ENCODE measurements at regions not wholly inside any gene's neighbourhood (a gene's known extent, or its start where the extent isn't known, plus 50 kb on each side); places are given as distances from the start of the nearest gene placed in this dataset.

DNA sequence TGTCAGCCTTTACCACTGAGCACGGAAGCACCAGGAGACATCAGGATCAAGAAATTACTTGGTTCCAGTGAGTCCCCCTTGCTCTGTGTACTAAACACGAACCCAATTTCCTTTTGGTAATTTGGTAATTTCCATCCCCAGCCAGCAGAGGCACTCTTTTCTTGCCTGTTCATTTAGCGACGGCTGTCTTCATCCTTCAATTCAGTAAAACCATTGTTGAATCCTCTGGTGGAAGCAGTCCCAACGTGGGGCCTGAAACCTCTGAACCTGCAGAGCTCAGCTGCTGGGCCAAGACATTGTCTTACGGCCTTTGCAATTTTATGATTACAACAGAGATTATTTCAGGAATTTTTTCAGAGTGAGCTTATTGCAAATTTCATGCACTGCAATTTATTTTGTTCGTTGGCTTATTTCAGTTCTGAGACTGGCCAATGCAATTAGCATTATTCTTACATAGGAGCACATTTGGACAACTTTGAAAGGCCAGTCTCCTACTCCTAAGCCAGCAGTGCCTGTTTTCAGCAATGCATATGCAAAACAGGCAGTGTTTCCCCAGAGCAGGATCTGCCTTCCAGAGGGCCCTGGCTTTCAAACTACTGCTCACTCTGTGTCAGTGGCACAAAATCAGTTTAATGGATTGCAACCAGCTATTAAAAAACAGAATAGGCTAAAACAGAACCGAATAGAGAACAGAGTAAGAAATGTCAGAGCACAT, 372.9 kb upstream of the TMEM132C start:
- no peak for DNase-seq (ENCODE audit: low read depth)

DNA sequence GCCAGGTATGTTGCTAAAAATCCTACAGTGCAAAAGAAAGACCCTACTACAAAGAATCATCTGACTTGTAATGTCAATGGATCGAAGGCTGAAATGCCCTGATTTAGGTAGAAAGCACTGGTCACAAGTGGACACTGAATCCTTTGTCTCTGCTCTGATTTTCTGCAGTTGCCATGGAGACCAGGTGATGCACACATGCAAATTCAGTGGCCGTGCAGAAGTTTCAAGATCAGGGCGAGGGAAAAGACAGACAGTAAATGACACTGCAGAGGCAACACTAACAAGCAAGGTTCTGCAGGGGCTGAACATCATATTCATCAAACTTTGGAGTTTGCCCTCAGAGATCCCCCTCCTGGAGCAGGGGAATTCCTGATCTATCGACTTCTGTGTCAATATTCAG, 370.3 kb upstream of the TMEM132C start:
- DNase-seq (ENCODE audit: low read depth), result no peak
- TF ChIP-seq, protein P1, sequence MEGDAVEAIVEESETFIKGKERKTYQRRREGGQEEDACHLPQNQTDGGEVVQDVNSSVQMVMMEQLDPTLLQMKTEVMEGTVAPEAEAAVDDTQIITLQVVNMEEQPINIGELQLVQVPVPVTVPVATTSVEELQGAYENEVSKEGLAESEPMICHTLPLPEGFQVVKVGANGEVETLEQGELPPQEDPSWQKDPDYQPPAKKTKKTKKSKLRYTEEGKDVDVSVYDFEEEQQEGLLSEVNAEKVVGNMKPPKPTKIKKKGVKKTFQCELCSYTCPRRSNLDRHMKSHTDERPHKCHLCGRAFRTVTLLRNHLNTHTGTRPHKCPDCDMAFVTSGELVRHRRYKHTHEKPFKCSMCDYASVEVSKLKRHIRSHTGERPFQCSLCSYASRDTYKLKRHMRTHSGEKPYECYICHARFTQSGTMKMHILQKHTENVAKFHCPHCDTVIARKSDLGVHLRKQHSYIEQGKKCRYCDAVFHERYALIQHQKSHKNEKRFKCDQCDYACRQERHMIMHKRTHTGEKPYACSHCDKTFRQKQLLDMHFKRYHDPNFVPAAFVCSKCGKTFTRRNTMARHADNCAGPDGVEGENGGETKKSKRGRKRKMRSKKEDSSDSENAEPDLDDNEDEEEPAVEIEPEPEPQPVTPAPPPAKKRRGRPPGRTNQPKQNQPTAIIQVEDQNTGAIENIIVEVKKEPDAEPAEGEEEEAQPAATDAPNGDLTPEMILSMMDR (IDR thresholded peaks at IDR 0.05; ENCODE audit: control insufficient read depth, insufficient read depth, low read depth, low read length, missing control alignments), result no peak
- no peak overlapping the region for H3K4me3 ChIP-seq (ENCODE audit: control insufficient read depth, low read depth, low read length)

More for the DNA sequence above, 372.9 kb upstream of the TMEM132C start:
- no peak overlapping the region for H3K4me3 ChIP-seq (ENCODE audit: control insufficient read depth, low read depth, low read length)
- TF ChIP-seq, protein P1 (IDR thresholded peaks at IDR 0.05; ENCODE audit: control insufficient read depth, insufficient read depth, low read depth, low read length, missing control alignments), result peak; percentile 42

DNA sequence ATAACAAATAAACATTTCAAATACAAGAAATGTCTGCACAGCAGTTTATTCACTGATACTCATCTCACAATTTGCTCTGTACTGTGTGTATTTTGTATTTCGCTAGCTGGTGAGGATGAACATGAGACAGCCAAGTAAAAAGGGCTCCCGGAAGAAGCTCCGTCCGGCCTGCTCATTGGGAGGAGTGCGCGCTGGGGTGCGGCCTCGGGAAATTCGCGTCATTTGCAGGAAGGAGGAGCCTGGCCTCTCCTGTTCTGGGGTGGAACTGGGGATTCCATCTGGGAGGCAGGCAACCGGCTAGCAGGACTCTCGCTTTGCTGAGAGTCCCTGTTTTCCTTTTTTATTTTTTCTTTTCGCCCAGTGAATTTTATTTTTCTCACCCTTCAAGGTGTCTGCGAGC, 368.4 kb upstream of the TMEM132C start:
- H3K4me3 ChIP-seq (ENCODE audit: control insufficient read depth, low read depth, low read length), result no peak overlapping the region
- TF ChIP-seq, protein P1 (IDR thresholded peaks at IDR 0.05; ENCODE audit: control insufficient read depth, insufficient read depth, low read depth, low read length, missing control alignments), result no peak
- DNase-seq (ENCODE audit: low read depth), result no peak

DNA sequence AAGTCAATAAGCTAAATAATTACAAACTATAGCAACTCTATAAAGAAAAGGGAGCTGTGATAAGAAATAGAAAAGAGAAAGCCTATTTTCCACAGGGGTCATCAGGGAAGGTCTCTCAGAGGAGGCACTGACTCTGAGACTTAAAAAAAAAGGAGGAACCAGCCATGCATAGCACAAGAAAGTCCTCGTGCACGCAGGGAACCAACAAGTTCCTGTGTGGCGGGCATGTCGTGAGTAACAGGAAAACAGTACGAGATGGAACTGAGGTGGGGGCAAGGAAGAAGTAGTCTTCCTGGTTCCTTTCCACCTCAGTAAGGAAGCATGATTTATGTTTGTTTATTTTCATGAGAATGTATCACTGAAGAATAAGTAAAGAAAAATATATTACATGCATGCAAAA, 367.0 kb upstream of the TMEM132C start:
- TF ChIP-seq, protein P1 (IDR thresholded peaks at IDR 0.05; ENCODE audit: control insufficient read depth, insufficient read depth, low read depth, low read length, missing control alignments), result no peak
- H3K4me3 ChIP-seq (ENCODE audit: control insufficient read depth, low read depth, low read length), result no peak overlapping the region
- DNase-seq (ENCODE audit: low read depth), result no peak

DNA sequence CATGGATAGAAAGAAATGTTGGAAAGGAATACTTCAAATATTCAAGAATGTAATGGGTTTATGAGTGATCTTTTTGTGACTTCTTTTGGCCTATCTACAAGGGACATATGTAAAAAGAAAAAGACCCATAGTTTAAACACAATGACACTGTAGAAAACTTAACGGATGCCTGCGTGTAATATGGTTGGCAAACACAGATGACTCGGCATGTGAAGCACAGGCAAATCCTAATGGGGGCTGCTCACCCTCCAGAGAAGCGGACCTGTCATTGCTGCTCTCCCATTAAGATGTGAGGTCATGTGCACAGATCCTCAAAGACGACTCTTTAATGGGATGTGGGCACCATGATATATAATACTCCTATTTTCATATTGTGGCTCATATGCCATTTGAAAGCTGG, 366.6 kb upstream of the TMEM132C start:
- H3K4me3 ChIP-seq (ENCODE audit: control insufficient read depth, low read depth, low read length), result no peak overlapping the region
- TF ChIP-seq, protein P1 (IDR thresholded peaks at IDR 0.05; ENCODE audit: control insufficient read depth, insufficient read depth, low read depth, low read length, missing control alignments), result no peak
- DNase-seq (ENCODE audit: low read depth), result no peak

DNA sequence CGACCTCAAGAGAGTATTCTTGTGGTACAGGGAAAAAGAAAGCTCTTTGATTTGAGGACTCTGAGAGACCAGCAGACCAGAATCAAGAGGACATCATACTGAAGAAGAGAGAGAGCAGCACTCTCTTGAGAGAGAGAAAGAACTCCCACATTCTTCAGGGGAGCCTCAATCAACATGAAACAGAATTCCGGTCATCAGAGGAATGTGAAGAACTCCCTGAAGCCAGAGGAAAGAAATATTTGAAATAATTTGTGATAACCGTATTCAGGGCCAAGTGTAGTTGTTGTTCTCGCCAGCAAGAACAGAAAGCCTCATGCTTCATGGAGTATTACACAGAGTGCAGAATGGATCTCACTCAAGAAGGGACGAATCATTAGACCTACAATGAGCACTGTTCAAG, 363.8 kb upstream of the TMEM132C start:
- DNase-seq (ENCODE audit: low read depth), result peak; percentile 2
- TF ChIP-seq, protein P1 (IDR thresholded peaks at IDR 0.05; ENCODE audit: control insufficient read depth, insufficient read depth, low read depth, low read length, missing control alignments), result no peak
- no peak overlapping the region for H3K4me3 ChIP-seq (ENCODE audit: control insufficient read depth, low read depth, low read length)
